SK-N-SH (cell line): ENCODE measurements at regions not wholly inside any gene's neighbourhood (a gene's known extent, or its start where the extent isn't known, plus 50 kb on each side); places are given as distances from the start of the nearest gene placed in this dataset.
"Not testable (repeated sequence)": the region's sequence is repeated elsewhere in the genome, so short reads cannot be mapped to it uniquely, and the experiment has no call there.

Experiments used
- CTCF ChIA-PET: fragments of 300-600, 350-600 bp; formaldehyde crosslinking; extraction: SDS; loops from one replicate; lab custom pipeline; 2021; lab: Yijun Ruan, JAX
- POLR2A ChIA-PET: fragments of 350-600 bp; sonication (Branson Sonifier 250); formaldehyde crosslinking; extraction: SDS; loops from one replicate; lab custom pipeline; 2020; ENCODE audit warnings: antibody characterized with exemption, inconsistent platforms; lab: Yijun Ruan, JAX
- DNase-seq: peaks from one replicate; pipeline ENCODE4 v3.0.0; 2012
- H2AFZ ChIP-seq: fragments of 200-600 bp; sonication (generic); 2 replicates; pipeline ENCODE4 v1.8.1; 2016; ENCODE audit warnings: antibody characterized with exemption, mild to moderate bottlenecking, low read depth
- H3F3A ChIP-seq: fragments of 200-600 bp; sonication (generic); replicated peaks from 2 replicates; pipeline ENCODE3; 2016; ENCODE audit warnings: antibody characterized with exemption, mild to moderate bottlenecking; ENCODE audit not compliant: insufficient read depth
- H3K27ac ChIP-seq, 2 experiments: fragments of 200-500 bp in 1 of 2; fragments of 200-600 bp in 1 of 2; sonication (Bioruptor generic) in 1 of 2; sonication (generic), shearing (Covaris generic) in 1 of 2; 2 replicates each; pipeline versions ENCODE4 v1.5.1 to v1.6.1; 2014 to 2016; ENCODE audit warnings: low read depth in 2 of 2, inconsistent platforms in 1 of 2, low read length in 1 of 2, mild to moderate bottlenecking in 1 of 2, mixed read lengths in 1 of 2
- H3K27me3 ChIP-seq: fragments of 200-600 bp; sonication (generic), shearing (Covaris generic); 2 replicates; pipeline ENCODE4 v1.6.1; 2016; ENCODE audit warnings: mixed run types; ENCODE audit not compliant: insufficient read depth
- H3K36me3 ChIP-seq, 2 experiments: fragments of 200-500 bp in 1 of 2; fragments of 200-600 bp in 1 of 2; sonication (Bioruptor generic) in 1 of 2; sonication (generic) in 1 of 2; replicated peaks in 1 of 2; 2 replicates each; pipeline versions ENCODE3 to v1.5.1; 2014 to 2016; ENCODE audit warnings: low read length in 1 of 2, mild to moderate bottlenecking in 1 of 2; ENCODE audit not compliant: insufficient read depth in 2 of 2, control insufficient read depth in 1 of 2
- H3K4me1 ChIP-seq, 2 experiments: fragments of 200-500 bp in 1 of 2; fragments of 200-600 bp in 1 of 2; sonication (Bioruptor generic) in 1 of 2; sonication (generic), shearing (Covaris generic) in 1 of 2; 2 replicates each; pipeline versions ENCODE4 v1.5.1 to v1.6.1; 2014 to 2016; ENCODE audit warnings: low read depth in 1 of 2, low read length in 1 of 2, mixed run types in 1 of 2; ENCODE audit not compliant: insufficient read depth in 2 of 2, control insufficient read depth in 1 of 2
- H3K4me2 ChIP-seq: fragments of 200-600 bp; sonication (generic), shearing (Covaris generic); 2 replicates; pipeline ENCODE4 v1.6.1; 2017; ENCODE audit warnings: mixed run types
- H3K4me3 ChIP-seq, 2 experiments: fragments of 200-500 bp in 1 of 2; fragments of 200-600 bp in 1 of 2; sonication (Bioruptor generic) in 1 of 2; sonication (generic), shearing (Covaris generic) in 1 of 2; 2 replicates each; pipeline versions ENCODE4 v1.5.1 to v1.8.1; 2014 to 2016; ENCODE audit warnings: low read depth in 2 of 2, inconsistent platforms in 1 of 2, low read length in 1 of 2, mild to moderate bottlenecking in 1 of 2, mixed read lengths in 1 of 2, moderate library complexity in 1 of 2
- H3K79me2 ChIP-seq: fragments of 200-600 bp; sonication (generic); 2 replicates; pipeline ENCODE4 v1.8.1; 2017; ENCODE audit warnings: mild to moderate bottlenecking; ENCODE audit not compliant: insufficient read depth
- H3K9ac ChIP-seq: fragments of 200-600 bp; sonication (generic); 2 replicates; pipeline ENCODE4 v1.6.1; 2017; ENCODE audit warnings: mixed run types
- H3K9me2 ChIP-seq: fragments of 200-600 bp; sonication (generic); 2 replicates; pipeline ENCODE4 v1.6.1; 2017; ENCODE audit warnings: mixed run types
- H3K9me3 ChIP-seq: fragments of 200-600 bp; sonication (generic); 2 replicates; pipeline ENCODE4 v1.6.1; 2017; ENCODE audit warnings: mixed run types, mild to moderate bottlenecking, moderate library complexity
- H4K20me1 ChIP-seq: fragments of 200-600 bp; sonication (generic); 2 replicates; pipeline ENCODE4 v1.6.1; 2017; ENCODE audit warnings: mild to moderate bottlenecking, mixed run types; ENCODE audit not compliant: insufficient read depth
- FOSL2 ChIP-seq: IDR thresholded peaks from 2 replicates; pipeline ENCODE4 v1.4.0; 2012; ENCODE audit warnings: low read depth, mild to moderate bottlenecking, moderate library complexity, borderline replicate concordance
- GATA2 ChIP-seq: sonication (generic); formaldehyde crosslinking; IDR thresholded peaks from 2 replicates; pipeline ENCODE4 v1.5.0; 2020; ENCODE audit warnings: mild to moderate bottlenecking, missing genetic modification reagents
- MEF2A ChIP-seq: IDR thresholded peaks from 2 replicates; pipeline ENCODE4 v1.4.0; 2012; ENCODE audit warnings: low read depth, borderline replicate concordance
- NFIC ChIP-seq: IDR thresholded peaks from 2 replicates; pipeline ENCODE4 v1.4.0; 2012; ENCODE audit warnings: borderline replicate concordance
- RXRA ChIP-seq: IDR thresholded peaks from 2 replicates; pipeline ENCODE4 v1.4.0; 2012; ENCODE audit warnings: low read depth, mild to moderate bottlenecking, borderline replicate concordance
- TAF1 ChIP-seq: IDR thresholded peaks from 2 replicates; pipeline ENCODE4 v1.6.1; 2012; ENCODE audit warnings: low read depth, mild to moderate bottlenecking, low read length, moderate library complexity, borderline replicate concordance
- TCF12 ChIP-seq: IDR thresholded peaks from 2 replicates; pipeline ENCODE4 v1.4.0; 2012
- YY1 ChIP-seq: IDR thresholded peaks from 2 replicates; pipeline ENCODE4 v1.4.0; 2012; ENCODE audit warnings: low read depth, mild to moderate bottlenecking
- WGBS: methylation state at CpG from one replicate; pipeline ENCODE4 v1.1.6; 2017; ENCODE audit warnings: low lambda C conversion rate; 5-methylcytosine and 5-hydroxymethylcytosine counted together
- TF ChIP-seq, protein P1 (sequence below): IDR thresholded peaks from 2 replicates; pipeline ENCODE4; 2012

DNA sequence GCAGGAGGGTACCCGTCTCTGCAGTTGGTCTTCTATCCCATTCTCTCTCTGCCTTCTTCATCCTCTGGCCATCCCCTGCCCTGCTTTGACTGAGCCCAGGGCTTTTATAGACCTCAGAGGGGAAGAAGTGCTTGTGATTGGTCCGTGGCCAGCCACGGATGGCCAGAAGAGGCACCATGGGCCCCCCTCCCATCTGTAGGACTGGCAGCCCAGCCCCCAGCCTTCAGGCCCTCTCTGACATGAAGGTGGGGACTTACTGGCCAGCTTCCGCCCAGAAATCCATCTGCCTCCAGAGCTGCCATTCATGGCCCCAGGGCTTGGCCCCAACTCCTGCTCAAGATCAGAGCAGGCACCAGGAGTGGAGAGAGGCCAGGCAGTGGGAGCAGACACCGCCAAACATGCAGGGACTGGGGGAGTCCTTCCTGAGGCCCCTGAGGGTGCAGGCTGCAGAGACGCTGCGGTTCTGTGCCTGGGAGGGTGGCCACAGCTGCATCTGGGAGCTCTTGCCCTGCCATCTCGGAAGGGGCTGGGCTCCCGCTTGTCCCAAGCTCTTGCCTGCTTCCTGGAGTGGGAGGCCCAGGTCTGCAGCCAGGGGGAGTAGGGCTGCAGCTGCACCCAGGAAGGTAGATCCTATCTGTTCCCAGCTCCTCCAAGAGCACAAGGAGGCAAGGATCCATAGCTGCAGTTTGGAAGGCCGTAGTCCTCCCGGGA is 698.6 kb upstream of the B3GALT2 start:
- no peak overlapping the region for H3K27ac ChIP-seq
- H3F3A ChIP-seq = no peaks in the 10 kb centered on the region
- H3K27me3 ChIP-seq = no peaks in the 10 kb centered on the region
- TF ChIP-seq, protein P1, sequence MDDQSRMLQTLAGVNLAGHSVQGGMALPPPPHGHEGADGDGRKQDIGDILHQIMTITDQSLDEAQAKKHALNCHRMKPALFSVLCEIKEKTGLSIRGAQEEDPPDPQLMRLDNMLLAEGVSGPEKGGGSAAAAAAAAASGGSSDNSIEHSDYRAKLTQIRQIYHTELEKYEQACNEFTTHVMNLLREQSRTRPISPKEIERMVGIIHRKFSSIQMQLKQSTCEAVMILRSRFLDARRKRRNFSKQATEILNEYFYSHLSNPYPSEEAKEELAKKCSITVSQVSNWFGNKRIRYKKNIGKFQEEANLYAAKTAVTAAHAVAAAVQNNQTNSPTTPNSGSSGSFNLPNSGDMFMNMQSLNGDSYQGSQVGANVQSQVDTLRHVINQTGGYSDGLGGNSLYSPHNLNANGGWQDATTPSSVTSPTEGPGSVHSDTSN = no peak
- TF ChIP-seq TAF1 (no peak), TCF12 (no peak), YY1 (no peak), FOSL2 (no peak), NFIC (no peak), MEF2A (no peak)
- no peak for DNase-seq
- no peaks in the 10 kb centered on the region for H3K36me3 ChIP-seq
- no peak overlapping the region for H3K9ac ChIP-seq
- no peaks in the 10 kb centered on the region for H3K9me3 ChIP-seq
- H3K9me2 ChIP-seq = no peaks in the 10 kb centered on the region
- no peak overlapping the region for H3K4me2 ChIP-seq
- no peaks in the 10 kb centered on the region for H4K20me1 ChIP-seq
- H3K4me3 ChIP-seq = no peak overlapping the region
- POLR2A ChIA-PET = no interaction called here
- H3K4me1 ChIP-seq = peaks cover 0 to 2% of the 10 kb centered on the region in 2 experiments; a peak in 1 of 4 replicates
- CTCF ChIA-PET = interaction anchor here (1.4 kb wide), 1 partner anchor 231 kb away, joined by 4 read pairs; no protein-coding TSS in a partner anchor
- 56% methylated on average over 8 of the region's 11 CpGs for WGBS
- H3K79me2 ChIP-seq = no peaks in the 10 kb centered on the region
- H2AFZ ChIP-seq = no peak overlapping the region

DNA sequence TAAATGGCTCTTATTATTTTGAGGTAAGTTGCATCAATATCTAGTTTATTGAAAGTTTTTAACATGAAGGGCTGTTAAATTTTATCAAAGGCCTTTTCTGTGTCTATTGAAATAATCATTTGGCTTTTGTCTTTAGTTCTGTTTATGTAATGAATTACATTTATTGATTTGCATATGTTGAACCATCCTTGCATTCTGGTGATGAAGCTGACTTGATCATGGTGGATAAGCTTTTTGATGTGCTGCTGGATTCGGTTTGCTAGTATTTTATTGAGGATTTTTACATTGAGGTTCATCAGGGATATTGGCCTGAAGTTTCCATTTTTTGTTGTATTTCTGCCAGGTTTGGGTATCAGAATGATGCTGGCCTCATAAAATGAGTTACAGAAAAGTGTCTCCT is 691.5 kb upstream of the B3GALT2 start:
- H3K79me2 ChIP-seq, H3K36me3 ChIP-seq, H3F3A ChIP-seq, H3K4me2 ChIP-seq, DNase-seq, H3K9ac ChIP-seq, H3K27me3 ChIP-seq, POLR2A ChIA-PET, H3K9me3 ChIP-seq, H3K4me3 ChIP-seq, H4K20me1 ChIP-seq, H3K9me2 ChIP-seq, H3K4me1 ChIP-seq, H2AFZ ChIP-seq, CTCF ChIA-PET, H3K27ac ChIP-seq: not testable (repeated sequence)
- WGBS = 9% methylated on average over 1 of the region's 1 CpG

DNA sequence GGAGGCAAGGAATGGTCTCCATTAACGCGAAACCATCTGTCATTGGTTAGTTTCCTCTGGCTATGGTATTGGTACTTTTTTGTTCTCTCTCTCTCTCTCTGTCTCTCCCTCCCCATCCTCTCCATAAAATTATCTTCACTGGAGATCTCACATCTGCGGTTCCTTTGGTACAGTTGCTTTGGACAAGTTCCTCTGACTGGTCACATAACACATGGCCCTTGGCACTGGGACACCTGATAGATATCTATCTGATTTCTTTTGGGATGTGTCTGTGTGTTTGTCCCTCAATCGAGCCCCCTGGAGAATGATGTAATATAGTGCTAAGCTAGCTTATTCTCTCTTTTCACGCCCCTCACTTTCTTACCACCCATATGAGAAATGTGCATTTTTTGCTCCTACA is 682.0 kb upstream of the B3GALT2 start:
- peak; percentile 2 for DNase-seq
- CTCF ChIA-PET = no interaction called here
- TF ChIP-seq RXRA (no peak), GATA2 (CRISPR knock-in tag) (peak; percentile 44)
- H4K20me1 ChIP-seq = no peaks in the 10 kb centered on the region
- H3K9me2 ChIP-seq = no peaks in the 10 kb centered on the region
- H3K9ac ChIP-seq = no peak overlapping the region
- H3K36me3 ChIP-seq = no peaks in the 10 kb centered on the region
- H3K27me3 ChIP-seq = no peaks in the 10 kb centered on the region
- H3K4me2 ChIP-seq = no peak overlapping the region
- no peak overlapping the region for H3K4me3 ChIP-seq
- 19% methylated on average over 5 of the region's 5 CpGs for WGBS
- no peak overlapping the region for H2AFZ ChIP-seq
- H3F3A ChIP-seq = no peaks in the 10 kb centered on the region
- no peaks in the 10 kb centered on the region for H3K4me1 ChIP-seq
- POLR2A ChIA-PET = no interaction called here
- H3K27ac ChIP-seq = no peak overlapping the region
- no peaks in the 10 kb centered on the region for H3K79me2 ChIP-seq
- no peaks in the 10 kb centered on the region for H3K9me3 ChIP-seq
